ENCODE measurements at regions not wholly inside any gene's neighbourhood (a gene's known extent, or its start where the extent isn't known, plus 50 kb on each side); places are given as distances from the start of the nearest gene placed in this dataset.
A peak's percentile ranks its signal among the peaks of the same experiment; 100 is the strongest.

DNA sequence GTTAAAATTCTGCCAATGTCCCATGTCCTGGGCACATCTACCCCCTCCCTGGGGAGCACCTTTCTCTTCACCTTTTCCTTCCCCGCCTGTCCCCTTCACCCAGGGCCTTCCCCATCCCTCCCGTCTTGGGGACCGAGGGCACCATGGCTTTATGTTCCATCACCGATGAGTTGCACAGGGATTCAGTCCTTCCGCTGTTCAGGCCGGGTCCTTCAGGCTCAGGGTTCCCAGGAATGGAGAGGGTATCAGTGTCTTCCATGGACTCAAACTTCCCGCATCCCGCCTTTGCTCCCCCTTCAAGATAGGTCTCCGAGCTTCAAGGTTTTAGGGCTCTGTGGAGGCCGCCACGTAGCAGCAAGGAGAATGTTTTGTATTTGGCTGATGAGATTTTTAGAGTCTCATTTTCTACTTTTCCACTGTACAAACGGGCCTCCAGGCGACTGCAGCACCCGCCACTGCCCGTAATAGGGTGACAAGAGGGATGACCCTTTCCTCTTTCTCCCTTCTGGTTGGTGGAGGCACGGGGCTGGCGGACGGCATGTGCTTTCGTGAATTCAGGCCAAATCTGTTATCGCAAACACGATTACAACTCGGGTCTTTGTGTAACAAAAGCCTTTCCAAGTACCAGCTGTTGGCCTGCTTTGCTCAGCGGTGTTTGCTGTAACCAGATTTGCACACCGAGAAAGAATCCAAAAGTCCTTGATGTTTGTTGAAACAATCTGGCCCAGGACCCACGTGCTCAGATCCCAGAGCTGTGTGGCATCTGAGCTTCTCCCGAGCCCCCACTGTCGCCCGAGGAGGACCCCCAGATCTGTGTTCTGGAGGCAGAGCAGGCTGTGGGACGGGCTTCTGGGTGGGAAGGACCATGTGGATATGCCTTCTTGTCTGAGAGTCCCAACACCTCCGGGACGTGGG is 236.3 kb downstream of the SEC14L1 start:
- intact Hi-C loops (cut with DNase I) = loop anchor here in 3 of 4 donors (5.0 to 10.0 kb wide), 2 partner anchors 45 to 48 kb away; no protein-coding TSS in a partner anchor
- DNase-seq = peak; percentile 61 to 80 (median 70)
- Histone ChIP-seq H3K27me3 (no peaks in the 10 kb centered on the region), H3K4me1 (ENCODE audit: insufficient read depth) (peaks cover 63% of the 10 kb centered on the region), H3K4me3 (no peak overlapping the region), H3K36me3 (no peaks in the 10 kb centered on the region), H3K27ac (peak overlapping the region; percentile 77 to 89), H3K9me3 (no peaks in the 10 kb centered on the region)
- 16 to 27% (median 17%) methylated on average over 31 of the region's 31 CpGs for WGBS, 3 donors
- TF ChIP-seq EP300 (IDR thresholded peaks at IDR 0.05) (no peak), POLR2A (IDR thresholded peaks at IDR 0.05) (no peak)
- TF ChIP-seq, protein P1, sequence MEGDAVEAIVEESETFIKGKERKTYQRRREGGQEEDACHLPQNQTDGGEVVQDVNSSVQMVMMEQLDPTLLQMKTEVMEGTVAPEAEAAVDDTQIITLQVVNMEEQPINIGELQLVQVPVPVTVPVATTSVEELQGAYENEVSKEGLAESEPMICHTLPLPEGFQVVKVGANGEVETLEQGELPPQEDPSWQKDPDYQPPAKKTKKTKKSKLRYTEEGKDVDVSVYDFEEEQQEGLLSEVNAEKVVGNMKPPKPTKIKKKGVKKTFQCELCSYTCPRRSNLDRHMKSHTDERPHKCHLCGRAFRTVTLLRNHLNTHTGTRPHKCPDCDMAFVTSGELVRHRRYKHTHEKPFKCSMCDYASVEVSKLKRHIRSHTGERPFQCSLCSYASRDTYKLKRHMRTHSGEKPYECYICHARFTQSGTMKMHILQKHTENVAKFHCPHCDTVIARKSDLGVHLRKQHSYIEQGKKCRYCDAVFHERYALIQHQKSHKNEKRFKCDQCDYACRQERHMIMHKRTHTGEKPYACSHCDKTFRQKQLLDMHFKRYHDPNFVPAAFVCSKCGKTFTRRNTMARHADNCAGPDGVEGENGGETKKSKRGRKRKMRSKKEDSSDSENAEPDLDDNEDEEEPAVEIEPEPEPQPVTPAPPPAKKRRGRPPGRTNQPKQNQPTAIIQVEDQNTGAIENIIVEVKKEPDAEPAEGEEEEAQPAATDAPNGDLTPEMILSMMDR (IDR thresholded peaks at IDR 0.05) = no peak

DNA sequence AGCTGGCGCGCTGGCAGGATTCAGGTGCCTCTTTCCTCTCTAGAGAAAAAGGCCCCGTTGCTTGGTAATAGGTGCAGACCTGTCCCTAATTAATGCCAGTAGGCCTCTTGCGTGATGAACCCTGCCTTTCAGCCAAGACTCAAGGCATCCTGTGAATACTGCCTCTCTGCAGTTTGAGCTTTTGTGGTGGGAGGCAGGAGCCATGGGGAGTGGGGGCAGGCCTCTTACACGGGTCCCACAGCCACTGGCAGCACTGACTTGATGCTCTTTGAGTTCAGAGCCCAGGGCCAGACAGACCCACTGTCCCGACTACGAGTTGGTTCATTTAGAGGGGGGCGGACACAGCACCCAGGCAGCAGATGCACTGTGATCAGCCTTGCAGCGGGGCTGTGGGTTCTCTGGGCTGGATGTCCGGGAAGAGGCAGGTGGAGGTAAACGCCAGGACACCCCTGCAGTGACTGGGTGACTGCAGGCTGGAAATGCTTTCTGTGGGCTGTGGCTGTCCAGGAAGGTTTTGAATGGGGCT is 237.0 kb downstream of the SEC14L1 start:
- Histone ChIP-seq H3K4me3 (no peak overlapping the region), H3K4me1 (ENCODE audit: insufficient read depth) (peaks cover 65% of the 10 kb centered on the region), H3K36me3 (no peaks in the 10 kb centered on the region), H3K27me3 (no peaks in the 10 kb centered on the region), H3K9me3 (no peaks in the 10 kb centered on the region), H3K27ac (peak overlapping the region in 1 of 2 donors; percentile 89)
- 32 to 63% (median 42%) methylated on average over 11 of the region's 11 CpGs for WGBS, 3 donors
- TF ChIP-seq POLR2A (IDR thresholded peaks at IDR 0.05) (no peak), EP300 (IDR thresholded peaks at IDR 0.05) (no peak)
- TF ChIP-seq, protein P1 (IDR thresholded peaks at IDR 0.05) = no peak
- peak in 1 of 5 donors; percentile 24 for DNase-seq
- intact Hi-C loops (cut with DNase I) = loop anchor here in 3 of 4 donors (5.0 to 10.0 kb wide), 2 partner anchors 45 to 47 kb away; no protein-coding TSS in a partner anchor

DNA sequence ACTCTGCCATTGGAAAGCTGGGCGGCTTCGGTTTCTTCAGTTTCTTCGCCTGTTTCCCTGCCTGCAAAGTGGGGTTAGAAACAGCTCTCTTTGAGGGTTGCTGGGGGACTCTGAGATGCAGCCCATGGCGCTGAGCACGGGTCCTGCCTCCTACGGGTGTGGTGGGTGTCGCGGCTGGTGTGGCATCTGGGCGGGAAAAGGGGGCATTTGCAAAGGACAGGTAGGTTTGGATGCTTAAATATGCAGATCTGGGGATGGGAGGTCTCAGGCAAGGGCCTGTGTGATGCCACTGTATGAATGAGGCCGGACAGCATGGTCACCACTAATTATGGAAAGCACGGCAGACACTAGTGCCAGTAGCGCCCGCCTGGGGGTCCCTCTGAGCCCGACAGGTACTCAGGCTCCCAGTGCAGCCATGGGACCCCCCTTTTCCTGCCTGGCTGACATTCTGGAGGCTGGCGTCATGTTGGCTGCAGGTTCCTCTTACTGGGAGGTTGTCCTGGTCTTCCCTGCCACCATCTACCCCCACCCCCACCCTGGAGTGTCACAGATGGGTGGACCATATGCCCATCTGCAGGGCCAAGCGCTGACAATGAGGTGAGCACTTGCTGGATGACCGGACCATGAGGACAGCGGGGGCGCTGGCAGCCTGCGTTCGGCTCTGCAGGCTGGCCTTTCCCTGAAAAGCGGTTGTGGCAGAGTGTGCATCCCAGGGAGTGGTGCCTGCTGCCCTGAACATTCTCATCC is 237.7 kb downstream of the SEC14L1 start:
- 85 to 94% (median 91%) methylated on average over 22 of the region's 22 CpGs for WGBS, 3 donors
- intact Hi-C loops (cut with DNase I) = loop anchor here in 3 of 4 donors (5.0 to 10.0 kb wide), 2 partner anchors 44 to 46 kb away; no protein-coding TSS in a partner anchor
- H3K36me3 ChIP-seq = no peaks in the 10 kb centered on the region
- H3K27ac ChIP-seq = peak overlapping the region in 1 of 2 donors; percentile 63
- no peaks in the 10 kb centered on the region for H3K27me3 ChIP-seq
- no peaks in the 10 kb centered on the region for H3K9me3 ChIP-seq
- TF ChIP-seq EP300 (IDR thresholded peaks at IDR 0.05) (no peak), POLR2A (IDR thresholded peaks at IDR 0.05) (no peak)
- TF ChIP-seq, protein P1 (IDR thresholded peaks at IDR 0.05) = no peak
- no peak overlapping the region for H3K4me3 ChIP-seq
- peak in 1 of 5 donors; percentile 27 for DNase-seq
- H3K4me1 ChIP-seq (ENCODE audit: insufficient read depth) = peaks cover 69% of the 10 kb centered on the region

DNA sequence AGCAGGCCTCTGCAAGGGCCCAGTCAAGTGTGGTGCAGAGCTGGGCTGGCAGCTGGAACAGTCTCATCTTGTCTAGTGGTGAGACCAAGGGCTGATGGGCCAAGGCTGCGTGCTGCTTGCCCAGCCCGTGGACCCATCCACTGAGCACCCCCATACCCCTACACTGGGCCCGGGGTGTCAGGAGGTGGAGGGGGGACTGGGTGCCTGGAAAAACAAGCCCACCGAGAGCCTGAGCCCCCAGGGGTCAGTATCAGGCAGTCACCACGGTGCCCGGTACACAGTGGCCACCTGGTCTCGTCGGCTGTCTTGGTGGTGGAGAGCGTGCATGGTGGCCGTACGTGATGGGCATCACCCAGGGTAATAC is 238.3 kb downstream of the SEC14L1 start:
- Histone ChIP-seq H3K9me3 (no peaks in the 10 kb centered on the region), H3K27me3 (no peaks in the 10 kb centered on the region), H3K4me1 (ENCODE audit: insufficient read depth) (peaks cover 74% of the 10 kb centered on the region), H3K4me3 (no peak overlapping the region), H3K36me3 (no peaks in the 10 kb centered on the region), H3K27ac (peak overlapping the region in 1 of 2 donors; percentile 63)
- WGBS, 3 donors = 73 to 88% (median 84%) methylated on average over 11 of the region's 11 CpGs
- intact Hi-C loops (cut with DNase I) = loop anchor here in 3 of 4 donors (5.0 to 10.0 kb wide), 2 partner anchors 43 to 46 kb away; no protein-coding TSS in a partner anchor
- peak in 1 of 5 donors; percentile 30 for DNase-seq
- TF ChIP-seq EP300 (IDR thresholded peaks at IDR 0.05) = no peak
- TF ChIP-seq POLR2A (IDR thresholded peaks at IDR 0.05) = no peak
- TF ChIP-seq, protein P1 (IDR thresholded peaks at IDR 0.05) = no peak
